SK-N-MC (cell line): ENCODE measurements at regions not wholly inside any gene's neighbourhood (a gene's known extent, or its start where the extent isn't known, plus 50 kb on each side); places are given as distances from the start of the nearest gene placed in this dataset.

Experiments
- EZH2 ChIP-seq: fragments of 200-600 bp; sonication (generic); IDR thresholded peaks from one replicate; pipeline ENCODE4 v1.6.1; 2017; ENCODE audit warnings: antibody characterized with exemption
- FOXP2 ChIP-seq: optimal IDR thresholded peaks from 2 replicates; pipeline ENCODE3; 2011; ENCODE audit warnings: mild to moderate bottlenecking, moderate library complexity; ENCODE audit not compliant: insufficient read depth; ENCODE audit errors: extremely low read length, control extremely low read depth

DNA sequence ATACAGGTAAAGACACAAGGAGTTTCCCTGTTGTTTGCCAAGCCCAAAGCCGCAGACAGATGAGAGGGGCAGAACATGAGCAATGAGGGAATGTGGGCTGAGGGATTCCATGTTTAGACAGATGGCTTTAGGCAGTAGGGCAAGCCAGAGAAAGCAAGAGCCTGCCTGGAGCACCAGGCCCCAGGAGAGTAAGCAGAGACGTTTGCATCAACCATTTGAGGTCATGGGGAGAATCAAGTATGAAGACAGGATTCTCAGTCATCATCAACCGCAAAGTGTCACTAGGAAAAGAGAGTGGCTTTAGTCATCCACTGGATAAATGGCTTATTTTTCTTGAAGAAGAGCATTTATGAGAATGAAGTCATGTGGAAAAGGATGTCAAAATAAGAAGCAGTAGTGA, 184.7 kb downstream of the COG6 start:
- TF ChIP-seq EZH2 = no peak
- no peak for TF ChIP-seq FOXP2
